DND-41 (cell line): ENCODE measurements at regions not wholly inside any gene's neighbourhood (a gene's known extent, or its start where the extent isn't known, plus 50 kb on each side); places are given as distances from the start of the nearest gene placed in this dataset.

Experiments used
- ATAC-seq: fragments of 200-7000 bp; cut with Tn5 transposase; 3 replicates; pipeline ENCODE4 v1.9.1; 2021; ENCODE audit warnings: low read depth; ENCODE audit not compliant: insufficient read depth
- DNase-seq: peaks from one replicate; pipeline ENCODE4 v3.0.0-alpha.2; 2020
- H2AFZ ChIP-seq: 2 replicates; pipeline ENCODE4 v1.6.0; 2012; ENCODE audit warnings: low read depth, low read length
- H3K27ac ChIP-seq: 2 replicates; pipeline ENCODE4 v1.5.1; 2012; ENCODE audit warnings: low read length, inconsistent platforms
- H3K27me3 ChIP-seq: fragments of 200-600 bp; sonication (generic); 2 replicates; pipeline ENCODE4 v1.6.0; 2012; ENCODE audit warnings: low read length, mild to moderate bottlenecking, inconsistent platforms; ENCODE audit not compliant: insufficient read depth, poor library complexity
- H3K36me3 ChIP-seq: 2 replicates; pipeline ENCODE4 v1.5.1; 2012; ENCODE audit warnings: low read length, inconsistent platforms; ENCODE audit not compliant: insufficient read depth
- H3K4me1 ChIP-seq: 2 replicates; pipeline ENCODE4 v1.5.1; 2012; ENCODE audit warnings: mild to moderate bottlenecking, low read length; ENCODE audit not compliant: insufficient read depth
- H3K4me2 ChIP-seq: 2 replicates; pipeline ENCODE4 v1.6.0; 2012; ENCODE audit warnings: mild to moderate bottlenecking, moderate library complexity, low read length, inconsistent platforms; ENCODE audit not compliant: insufficient read depth
- H3K4me3 ChIP-seq, 2 experiments: fragments of 200-600 bp in 1 of 2; shearing (Covaris generic) in 1 of 2; 2 replicates each; pipeline ENCODE4 v1.5.1; 2012 to 2016; ENCODE audit warnings: inconsistent platforms in 2 of 2, low read length in 2 of 2, mild to moderate bottlenecking in 2 of 2, low read depth in 1 of 2, moderate library complexity in 1 of 2
- H3K79me2 ChIP-seq: 2 replicates; pipeline ENCODE4 v1.6.0; 2012; ENCODE audit warnings: low read length, inconsistent platforms; ENCODE audit not compliant: insufficient read depth
- H3K9ac ChIP-seq: 2 replicates; pipeline ENCODE4 v1.6.0; 2012; ENCODE audit warnings: low read depth, mild to moderate bottlenecking, inconsistent platforms, low read length, moderate library complexity
- H3K9me3 ChIP-seq: 2 replicates; pipeline ENCODE4 v1.5.1; 2012; ENCODE audit warnings: low read length, moderate library complexity, mild to moderate bottlenecking, inconsistent platforms; ENCODE audit not compliant: insufficient read depth, severe bottlenecking
- H4K20me1 ChIP-seq: 2 replicates; pipeline ENCODE4 v1.6.0; 2012; ENCODE audit warnings: low read length; ENCODE audit not compliant: insufficient read depth
- EZH2 ChIP-seq: IDR thresholded peaks from 3 replicates; pipeline ENCODE4 v1.6.1; 2012; ENCODE audit warnings: borderline replicate concordance, low read depth, mild to moderate bottlenecking, moderate library complexity, low read length, inconsistent platforms; ENCODE audit not compliant: severe bottlenecking
- TF ChIP-seq, protein P1 (sequence below): IDR thresholded peaks from 2 replicates; pipeline ENCODE4 v1.5.1; 2012; ENCODE audit warnings: borderline replicate concordance, low read length, moderate library complexity, mild to moderate bottlenecking; ENCODE audit not compliant: poor library complexity, severe bottlenecking; ENCODE audit errors: extremely low read depth

DNA sequence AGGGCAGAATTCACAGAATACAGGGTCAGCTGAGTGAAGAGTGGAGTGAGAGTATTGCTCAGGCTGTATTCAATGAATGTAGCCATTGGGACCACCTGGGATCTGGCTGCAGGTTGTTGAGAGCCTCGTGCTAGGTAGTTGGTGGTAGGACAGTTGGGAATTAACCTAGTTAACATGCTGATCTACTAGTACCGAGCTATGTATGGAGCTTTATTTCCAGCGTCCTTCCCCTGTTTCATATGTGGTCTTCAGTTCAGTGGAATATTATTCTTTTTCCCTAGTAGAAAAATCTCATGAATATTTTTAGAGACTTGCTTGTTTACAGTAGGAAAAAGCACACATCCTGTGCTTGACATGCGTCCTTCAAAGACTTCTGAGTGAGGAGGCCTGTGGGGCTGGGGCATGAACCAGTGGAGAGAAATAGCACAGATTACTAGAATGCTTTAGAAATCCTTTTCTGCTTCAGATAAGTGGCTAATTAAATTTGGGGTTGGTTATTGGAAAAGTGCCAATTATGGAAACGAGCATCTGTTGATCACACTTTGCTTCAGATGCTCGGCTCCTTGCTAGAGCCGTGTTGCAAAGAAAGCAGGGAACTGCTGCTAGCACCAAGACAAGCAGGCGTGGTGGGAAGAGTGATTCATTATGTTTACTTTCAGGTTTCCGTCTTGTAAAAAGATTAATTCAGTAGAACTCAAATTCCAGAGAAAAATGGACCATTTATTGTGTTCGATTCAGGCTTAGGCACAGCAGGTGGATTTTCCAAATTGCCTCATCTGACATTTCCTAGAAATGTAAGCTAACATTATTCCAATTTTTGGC is 53.6 kb downstream of the ARF6 start:
- no peak for TF ChIP-seq EZH2
- TF ChIP-seq, protein P1, sequence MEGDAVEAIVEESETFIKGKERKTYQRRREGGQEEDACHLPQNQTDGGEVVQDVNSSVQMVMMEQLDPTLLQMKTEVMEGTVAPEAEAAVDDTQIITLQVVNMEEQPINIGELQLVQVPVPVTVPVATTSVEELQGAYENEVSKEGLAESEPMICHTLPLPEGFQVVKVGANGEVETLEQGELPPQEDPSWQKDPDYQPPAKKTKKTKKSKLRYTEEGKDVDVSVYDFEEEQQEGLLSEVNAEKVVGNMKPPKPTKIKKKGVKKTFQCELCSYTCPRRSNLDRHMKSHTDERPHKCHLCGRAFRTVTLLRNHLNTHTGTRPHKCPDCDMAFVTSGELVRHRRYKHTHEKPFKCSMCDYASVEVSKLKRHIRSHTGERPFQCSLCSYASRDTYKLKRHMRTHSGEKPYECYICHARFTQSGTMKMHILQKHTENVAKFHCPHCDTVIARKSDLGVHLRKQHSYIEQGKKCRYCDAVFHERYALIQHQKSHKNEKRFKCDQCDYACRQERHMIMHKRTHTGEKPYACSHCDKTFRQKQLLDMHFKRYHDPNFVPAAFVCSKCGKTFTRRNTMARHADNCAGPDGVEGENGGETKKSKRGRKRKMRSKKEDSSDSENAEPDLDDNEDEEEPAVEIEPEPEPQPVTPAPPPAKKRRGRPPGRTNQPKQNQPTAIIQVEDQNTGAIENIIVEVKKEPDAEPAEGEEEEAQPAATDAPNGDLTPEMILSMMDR, result no peak
- Histone ChIP-seq H3K4me2 (no peak overlapping the region), H2AFZ (no peak overlapping the region), H4K20me1 (no peaks in the 10 kb centered on the region), H3K27ac (no peak overlapping the region), H3K27me3 (no peaks in the 10 kb centered on the region), H3K4me3 (no peak overlapping the region), H3K79me2 (no peaks in the 10 kb centered on the region), H3K36me3 (no peaks in the 10 kb centered on the region), H3K4me1 (no peaks in the 10 kb centered on the region), H3K9ac (no peak overlapping the region), H3K9me3 (no peaks in the 10 kb centered on the region)
- DNase-seq, result no peak
- 0 out of 3 replicates have a peak, but pooled peaks have one; percentile 29 for ATAC-seq

DNA sequence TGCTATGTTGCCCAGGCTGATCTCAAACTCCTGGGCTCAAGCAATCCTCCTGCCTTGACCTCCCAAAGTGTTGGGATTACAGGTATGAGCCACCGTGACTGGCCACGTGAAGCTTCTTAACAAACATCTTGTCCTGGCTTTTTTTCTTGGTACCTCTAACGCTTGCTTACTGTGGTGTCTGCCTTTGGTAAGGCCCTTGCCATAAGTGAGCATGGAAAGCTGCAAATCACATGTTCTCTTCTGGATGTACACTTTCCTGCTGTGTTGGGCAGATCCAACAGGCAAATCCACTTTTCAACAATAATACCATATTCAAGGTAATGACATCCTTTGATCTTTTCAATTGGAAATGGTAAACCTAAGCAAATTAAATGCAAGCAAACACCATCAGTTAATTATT is 54.6 kb downstream of the ARF6 start:
- no peak for DNase-seq
- Histone ChIP-seq H3K36me3 (no peaks in the 10 kb centered on the region), H3K27me3 (no peaks in the 10 kb centered on the region), H2AFZ (no peak overlapping the region), H3K4me3 (no peak overlapping the region), H3K4me1 (no peaks in the 10 kb centered on the region), H3K27ac (no peak overlapping the region), H4K20me1 (no peaks in the 10 kb centered on the region), H3K79me2 (no peaks in the 10 kb centered on the region), H3K9ac (no peak overlapping the region), H3K4me2 (no peak overlapping the region), H3K9me3 (no peaks in the 10 kb centered on the region)
- no peak for ATAC-seq
- TF ChIP-seq, protein P1, result no peak
- no peak for TF ChIP-seq EZH2

DNA sequence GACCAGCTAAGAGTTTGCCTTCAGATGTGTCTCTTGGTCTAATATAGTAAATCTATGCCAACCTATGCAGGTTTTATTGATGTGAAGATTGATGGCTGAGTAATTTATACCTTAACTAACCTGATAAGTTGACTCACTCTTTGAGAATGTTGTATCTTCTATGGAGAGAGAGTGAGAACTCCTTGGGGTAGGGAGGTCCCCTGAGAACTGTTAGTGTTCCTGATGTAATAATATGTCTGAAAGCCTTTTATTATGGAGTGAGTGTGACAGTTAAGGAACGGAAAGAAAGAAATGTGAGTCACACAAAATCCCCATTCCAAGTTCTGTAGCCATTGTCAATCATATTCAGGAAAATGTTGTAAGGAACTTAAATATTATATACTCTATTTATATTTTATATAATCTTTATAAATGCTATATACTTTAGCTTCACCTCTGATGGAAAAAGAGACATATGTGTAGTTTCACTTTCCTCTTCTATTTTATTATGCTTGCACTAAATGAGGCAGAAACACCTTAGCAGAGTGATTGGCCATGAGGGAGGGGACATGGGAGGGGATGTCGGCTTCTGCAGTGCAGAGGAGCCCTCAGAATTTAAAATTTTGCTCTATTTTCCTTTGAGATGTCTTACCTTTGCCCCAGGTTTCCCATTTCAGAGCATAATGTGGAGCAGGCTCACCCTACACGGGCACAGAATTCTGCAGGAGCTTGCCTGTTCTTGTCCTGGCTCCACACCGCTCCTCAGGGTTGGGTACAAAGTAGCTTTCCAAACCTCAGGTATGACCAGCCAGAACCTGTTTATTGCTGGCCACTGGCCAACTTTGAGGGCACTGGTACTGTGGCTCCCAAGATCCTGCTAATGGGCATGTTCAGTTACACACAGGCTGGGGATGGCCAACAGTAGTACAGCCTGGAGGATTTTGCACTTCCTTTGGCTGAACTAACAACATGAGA is 57.7 kb downstream of the ARF6 start:
- Histone ChIP-seq H3K9me3 (no peaks in the 10 kb centered on the region), H3K9ac (no peak overlapping the region), H3K4me3 (no peak overlapping the region), H4K20me1 (no peaks in the 10 kb centered on the region), H3K27me3 (peaks cover 6% of the 10 kb centered on the region), H2AFZ (no peak overlapping the region), H3K79me2 (no peaks in the 10 kb centered on the region), H3K4me2 (no peak overlapping the region), H3K36me3 (no peaks in the 10 kb centered on the region), H3K27ac (no peak overlapping the region), H3K4me1 (no peaks in the 10 kb centered on the region)
- ATAC-seq, result no peak
- DNase-seq, result no peak
- TF ChIP-seq EZH2, result no peak
- TF ChIP-seq, protein P1, result no peak
